HG03196 (cell line): ENCODE measurements at regions not wholly inside any gene's neighbourhood (a gene's known extent, or its start where the extent isn't known, plus 50 kb on each side); places are given as distances from the start of the nearest gene placed in this dataset.

ENCODE experiments used
- ATAC-seq: cut with Tn5 transposase; IDR thresholded peaks from one replicate; pipeline ENCODE4 v1.9.1; 2021; ENCODE audit not compliant: unreplicated experiment

GRCh38 chr18:41373612-41374011 lies 581.4 kb upstream of the PIK3C3 start:
- ATAC-seq = no peak

- no peak for ATAC-seq
These were observed 582.9 kb upstream of the PIK3C3 start for GRCh38 chr18:41372046-41372665.

GRCh38 chr18:41371156-41372045 lies 583.6 kb upstream of the PIK3C3 start:
- ATAC-seq = no peak

- ATAC-seq = no peak
These were observed 584.3 kb upstream of the PIK3C3 start for GRCh38 chr18:41370740-41371139.

- ATAC-seq = no peak
These were observed 597.3 kb upstream of the PIK3C3 start for GRCh38 chr18:41357708-41358107.

- no peak for ATAC-seq
These were observed 601.1 kb upstream of the PIK3C3 start for GRCh38 chr18:41353777-41354528.

- no peak for ATAC-seq
These were observed 603.6 kb upstream of the PIK3C3 start for GRCh38 chr18:41351430-41351829.

GRCh38 chr18:41347057-41347456 lies 608.0 kb upstream of the PIK3C3 start:
- ATAC-seq = no peak

GRCh38 chr18:41343808-41344207 lies 611.2 kb upstream of the PIK3C3 start:
- no peak for ATAC-seq

GRCh38 chr18:41338341-41338740 lies 616.7 kb upstream of the PIK3C3 start:
- no peak for ATAC-seq

- ATAC-seq = no peak
These were observed 623.4 kb upstream of the PIK3C3 start for GRCh38 chr18:41331661-41332060.

- no peak for ATAC-seq
These were observed 628.7 kb upstream of the PIK3C3 start for GRCh38 chr18:41326311-41326710.

- no peak for ATAC-seq
These were observed 630.1 kb upstream of the PIK3C3 start for GRCh38 chr18:41324934-41325333.

GRCh38 chr18:41324020-41324791 lies 630.8 kb upstream of the PIK3C3 start:
- ATAC-seq = no peak

GRCh38 chr18:41323044-41323443 lies 632.0 kb upstream of the PIK3C3 start:
- ATAC-seq = no peak

GRCh38 chr18:41320100-41320499 lies 634.9 kb upstream of the PIK3C3 start:
- no peak for ATAC-seq

- ATAC-seq = no peak
These were observed 639.9 kb upstream of the PIK3C3 start for GRCh38 chr18:41315134-41315533.

- no peak for ATAC-seq
These were observed 643.2 kb upstream of the PIK3C3 start for GRCh38 chr18:41311571-41312547.

- ATAC-seq = no peak
These were observed 657.3 kb upstream of the PIK3C3 start for GRCh38 chr18:41297740-41298139.

- no peak for ATAC-seq
These were observed 685.7 kb upstream of the PIK3C3 start for GRCh38 chr18:41269294-41269693.
